ENCODE measurements at regions not wholly inside any gene's neighbourhood (a gene's known extent, or its start where the extent isn't known, plus 50 kb on each side); places are given as distances from the start of the nearest gene placed in this dataset.

- FAIRE-seq: no peak
These were observed 175.9 kb upstream of the BMP4 start for GRCh38 chr14:54132496-54132895.

GRCh38 chr14:54133896-54134295 lies 177.3 kb upstream of the BMP4 start:
- FAIRE-seq: no peak

GRCh38 chr14:54135804-54136280 lies 179.2 kb upstream of the BMP4 start:
- FAIRE-seq: no peak

DNA sequence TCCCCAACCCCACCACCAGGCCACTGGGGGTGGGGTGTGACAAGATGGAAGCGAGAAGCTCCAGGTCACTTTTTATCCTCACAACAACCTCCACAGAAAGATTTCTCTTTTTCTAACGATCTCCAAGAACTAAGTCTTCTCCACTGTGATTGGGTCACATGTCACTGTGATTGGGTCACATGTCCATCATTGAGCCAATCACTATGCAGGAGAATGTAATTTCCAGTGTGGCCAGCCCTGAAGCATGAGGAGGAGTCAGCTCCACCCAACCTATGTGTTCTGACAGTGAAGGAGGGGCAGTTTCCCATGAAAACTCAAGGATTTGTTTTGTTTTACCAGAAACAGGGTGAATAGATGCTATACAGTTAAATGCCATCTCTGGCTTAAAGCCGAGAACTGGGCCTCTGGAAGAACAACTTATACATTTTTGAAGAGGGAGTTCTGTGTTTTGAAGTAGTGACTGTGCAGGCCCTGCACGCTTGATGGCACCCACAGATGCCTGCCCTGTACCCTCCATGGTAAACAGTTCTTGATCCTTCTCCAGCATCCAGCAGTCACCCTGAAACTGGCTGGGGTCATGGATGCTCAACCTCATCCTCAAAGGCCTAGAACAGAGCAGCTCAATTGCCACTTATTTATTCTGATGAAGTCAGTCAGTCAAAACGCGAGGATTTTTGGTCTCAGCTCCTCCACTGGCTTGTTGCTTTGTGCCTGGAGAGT lies 180.4 kb upstream of the BMP4 start:
- FAIRE-seq: no peak

- FAIRE-seq: no peak
These were observed 181.0 kb upstream of the BMP4 start for GRCh38 chr14:54137614-54137961.

DNA sequence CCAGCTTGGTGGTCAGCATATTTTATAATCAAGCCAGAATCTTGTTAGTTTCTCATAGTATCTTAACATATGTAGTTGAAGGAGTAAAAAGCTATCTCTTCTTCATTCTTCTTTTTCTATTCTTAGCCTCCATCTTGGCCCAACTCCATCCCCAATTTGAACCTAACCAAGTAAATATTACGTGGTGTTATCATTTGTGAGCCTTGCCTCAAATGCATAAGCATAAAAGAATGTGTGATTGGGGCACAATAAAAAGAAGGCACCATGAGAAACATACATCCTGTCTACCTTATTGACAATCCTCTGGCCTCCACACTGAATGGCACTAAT lies 181.4 kb upstream of the BMP4 start:
- FAIRE-seq: no peak

DNA sequence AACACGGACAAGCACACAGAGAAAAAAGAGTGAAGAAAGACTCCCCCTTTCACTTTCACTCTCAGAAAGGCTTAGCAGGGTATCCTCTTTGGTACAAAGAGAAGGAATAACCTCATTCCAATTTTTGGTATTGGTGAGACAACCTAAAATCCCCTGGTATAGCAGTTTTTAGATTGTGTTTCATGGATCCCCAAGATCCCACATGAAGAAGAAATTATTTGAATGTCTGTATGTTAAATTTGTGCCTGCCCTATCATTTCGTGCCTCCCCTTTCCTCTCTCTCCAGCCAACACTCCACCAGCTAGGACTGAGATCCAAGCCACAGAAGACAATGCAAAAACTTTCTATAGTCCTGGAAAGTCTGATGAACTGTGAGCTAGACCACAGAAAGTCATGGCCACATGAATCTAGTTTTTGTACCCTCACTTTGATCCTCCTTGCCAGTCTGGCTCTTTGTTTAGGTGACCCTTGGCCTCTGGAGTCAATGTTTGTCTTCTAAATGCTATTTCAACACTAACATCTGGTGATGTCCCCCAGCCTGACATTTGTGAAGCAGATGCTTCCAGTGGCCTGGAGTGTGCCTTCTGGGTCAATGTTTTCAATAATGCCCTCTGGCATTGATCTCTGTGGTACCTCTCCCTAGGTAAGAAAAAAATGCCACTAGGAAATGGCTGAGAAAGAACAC lies 181.9 kb upstream of the BMP4 start:
- no peak for FAIRE-seq

GRCh38 chr14:54140551-54140950 lies 183.9 kb upstream of the BMP4 start:
- no peak for FAIRE-seq

- no peak for FAIRE-seq
These were observed 190.0 kb upstream of the BMP4 start for GRCh38 chr14:54146601-54147000.

- no peak for FAIRE-seq
These were observed 190.7 kb upstream of the BMP4 start for GRCh38 chr14:54147282-54147681.

- FAIRE-seq: no peak
These were observed 191.1 kb upstream of the BMP4 start for GRCh38 chr14:54147758-54148157.

DNA sequence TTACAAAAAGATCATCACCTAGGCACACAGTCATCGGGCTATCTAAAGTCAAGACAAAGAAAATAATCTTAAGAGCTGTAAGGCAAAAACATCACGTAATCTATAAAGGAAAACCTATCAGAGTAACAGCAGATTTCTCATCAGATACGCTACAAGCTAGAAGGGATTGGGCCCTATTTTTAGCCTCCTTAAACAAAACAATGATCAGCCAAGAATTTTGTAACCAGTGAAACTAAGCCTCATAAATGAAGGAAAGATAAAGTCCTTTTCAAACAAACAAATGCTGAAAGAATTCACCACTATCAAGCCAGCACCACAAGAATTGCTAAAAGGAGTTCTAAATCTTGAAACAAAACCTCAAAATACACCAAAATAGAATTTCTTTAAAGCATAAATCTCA lies 191.6 kb upstream of the BMP4 start:
- FAIRE-seq: no peak

DNA sequence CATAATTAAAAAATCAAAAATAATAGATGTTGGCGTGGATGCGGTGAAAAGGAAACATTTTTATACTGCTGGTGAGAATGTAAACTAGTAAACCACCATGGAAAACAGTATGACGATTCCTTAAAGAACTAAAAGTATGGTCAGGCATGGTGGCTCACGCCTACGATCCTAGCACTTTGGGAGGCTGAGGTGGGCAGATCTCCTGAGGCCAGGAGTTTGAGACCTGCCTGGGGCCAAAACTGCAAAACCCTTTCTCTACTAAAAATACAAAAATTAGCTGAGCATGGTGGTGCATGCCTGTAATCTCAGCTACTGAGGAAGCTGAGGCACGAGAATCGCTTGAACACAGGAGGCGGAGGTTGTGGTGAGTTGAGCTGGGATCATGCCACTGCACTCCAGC lies 195.7 kb upstream of the BMP4 start:
- no peak for FAIRE-seq

DNA sequence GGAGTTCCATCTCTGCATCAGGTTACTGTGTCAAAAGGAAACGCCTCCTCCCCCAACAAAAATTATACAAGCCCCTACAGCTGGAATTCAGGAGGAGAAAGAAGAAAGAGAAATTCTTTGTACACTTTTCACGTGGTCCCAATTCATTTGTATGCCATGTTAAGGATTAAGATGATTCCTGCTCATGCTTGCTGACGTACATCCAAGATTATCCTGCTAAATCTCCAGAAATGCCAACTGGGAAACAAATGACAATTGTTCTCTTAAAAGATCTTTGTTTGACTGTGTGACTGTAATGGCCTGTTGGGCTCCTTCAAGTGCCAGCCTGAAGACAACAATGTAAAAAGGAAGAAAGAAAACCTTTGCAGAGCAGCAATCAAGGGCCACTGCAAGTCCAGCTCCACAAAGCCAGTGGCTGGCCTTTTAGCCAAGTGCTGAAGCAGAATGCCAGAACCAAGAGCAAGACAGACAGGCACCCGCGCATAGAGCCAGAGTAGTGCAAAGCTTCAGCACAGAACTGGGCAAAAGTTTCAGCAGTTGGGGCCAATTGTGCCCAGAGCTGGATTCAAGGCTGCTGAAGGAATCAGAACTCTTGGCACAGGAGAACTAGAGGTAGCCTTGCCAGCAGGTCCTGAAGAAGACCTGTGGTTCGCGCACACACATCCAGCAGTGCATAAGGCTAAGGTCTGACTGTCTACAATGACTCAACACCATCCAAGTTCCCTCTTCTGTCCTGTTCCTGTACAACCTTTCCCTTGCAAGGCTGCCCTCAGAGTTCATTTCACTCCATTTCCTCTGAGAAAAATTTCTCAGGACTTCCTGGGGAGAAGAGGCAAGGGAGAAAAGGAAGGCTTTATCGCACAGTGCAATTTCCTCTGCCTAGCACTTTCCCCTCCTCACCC lies 209.7 kb upstream of the BMP4 start:
- FAIRE-seq: no peak

- FAIRE-seq: no peak
These were observed 211.9 kb upstream of the BMP4 start for GRCh38 chr14:54168489-54168888.

- no peak for FAIRE-seq
These were observed 212.8 kb upstream of the BMP4 start for GRCh38 chr14:54169254-54169924.

DNA sequence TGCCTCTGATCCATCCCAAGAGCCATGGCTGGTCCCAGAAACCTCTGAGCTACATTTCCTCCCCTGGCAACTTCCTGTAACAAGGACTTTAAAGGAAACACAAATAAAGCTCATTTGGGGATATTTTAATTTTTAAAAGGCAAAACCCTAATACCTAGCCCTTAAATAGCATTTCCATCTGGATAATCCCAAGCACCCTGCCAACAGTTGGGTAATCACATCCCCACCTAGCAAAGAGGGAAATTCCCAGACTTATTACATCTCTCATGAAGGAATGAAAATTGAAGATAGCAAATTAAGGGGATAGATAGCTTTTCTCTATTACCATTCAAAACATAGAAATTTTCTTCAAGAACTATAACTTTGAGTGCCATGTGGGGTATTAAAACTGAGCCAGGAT lies 213.7 kb upstream of the BMP4 start:
- FAIRE-seq: no peak

GRCh38 chr14:54172114-54172513 lies 215.5 kb upstream of the BMP4 start:
- FAIRE-seq: no peak

DNA sequence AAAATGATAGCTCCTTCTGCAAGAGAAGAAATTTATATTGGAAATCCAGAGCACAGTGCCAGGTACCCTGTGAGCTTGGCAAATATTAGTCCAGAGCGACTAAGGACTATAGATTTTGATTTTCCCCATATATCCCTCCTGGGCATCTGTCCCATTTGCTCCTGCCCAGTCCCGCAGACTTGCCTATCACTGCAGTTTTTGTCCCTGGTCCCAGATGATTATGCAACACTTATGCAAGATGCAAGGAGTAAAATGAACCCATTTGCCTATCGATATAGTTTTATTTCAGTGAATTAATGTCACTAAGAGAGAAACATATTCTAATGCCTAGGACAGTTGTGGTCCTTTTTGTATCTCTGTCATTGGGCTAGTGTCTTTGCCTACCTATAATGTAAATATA lies 215.9 kb upstream of the BMP4 start:
- no peak for FAIRE-seq

DNA sequence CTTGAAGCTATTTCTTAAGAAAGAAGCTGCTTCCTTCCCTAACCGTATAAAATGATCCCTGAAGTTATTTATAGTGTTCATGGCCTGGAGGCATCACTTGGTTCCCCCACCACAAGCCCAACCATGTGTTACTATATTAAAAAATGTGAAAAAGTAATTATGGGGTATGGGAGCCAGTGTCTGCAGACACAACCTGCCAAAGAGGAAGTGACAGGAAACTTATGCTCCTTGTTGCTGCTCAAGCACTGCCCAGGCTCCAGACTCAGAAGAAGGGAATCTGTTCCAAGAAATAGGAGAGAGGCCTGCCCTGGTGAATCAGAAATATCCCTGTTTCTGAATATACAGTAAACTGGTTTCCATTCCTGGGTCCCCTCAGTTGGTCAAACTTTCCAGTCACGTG lies 217.2 kb upstream of the BMP4 start:
- FAIRE-seq: no peak

DNA sequence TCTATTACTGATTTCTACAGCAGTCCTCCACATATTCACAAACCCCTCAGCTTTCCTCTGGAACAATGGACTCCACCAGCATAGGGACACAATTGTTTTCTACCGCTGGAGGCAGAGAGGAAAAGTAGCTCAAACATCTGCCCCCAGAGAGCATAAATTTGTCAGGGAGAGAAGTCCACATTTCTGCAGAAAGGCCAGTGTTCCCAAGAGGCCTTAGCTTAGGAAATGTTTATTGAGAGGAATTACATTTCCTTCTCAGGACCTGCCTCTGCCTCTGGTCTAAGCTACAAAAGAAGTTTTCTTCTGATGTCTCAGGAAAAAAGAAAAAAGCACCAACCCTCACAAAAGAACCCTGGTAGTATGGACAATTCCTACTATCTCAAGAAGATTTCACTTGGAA lies 217.8 kb upstream of the BMP4 start:
- no peak for FAIRE-seq

- FAIRE-seq: peak; percentile 99
These were observed 218.8 kb upstream of the BMP4 start for GRCh38 chr14:54175298-54175942.

GRCh38 chr14:54177019-54177418 lies 219.8 kb upstream of the CDKN3 start:
- FAIRE-seq: no peak

All from TTC549 (cell line).